ENCODE measurements at regions not wholly inside any gene's neighbourhood (a gene's known extent, or its start where the extent isn't known, plus 50 kb on each side); places are given as distances from the start of the nearest gene placed in this dataset.

GRCh38 chr11:70745941-70746340 lies 347.6 kb downstream of the CTTN start:
- no peak for DNase-seq (ENCODE audit: low spot score)
- H2AFZ ChIP-seq: no peak overlapping the region
- 83% methylated on average over 8 of the region's 8 CpGs for WGBS (ENCODE audit: low lambda C conversion rate, missing lambda C conversion rate)
- no peak overlapping the region for H3K4me2 ChIP-seq
- no peaks in the 10 kb centered on the region for H3K27me3 ChIP-seq
- H4K20me1 ChIP-seq (ENCODE audit: insufficient read depth, poor library complexity, severe bottlenecking): no peaks in the 10 kb centered on the region
- H3K9me2 ChIP-seq (replicated peaks; ENCODE audit: insufficient read depth): no peaks in the 10 kb centered on the region
- H3K4me1 ChIP-seq (ENCODE audit: insufficient read depth): peaks cover 5% of the 10 kb centered on the region
- TF ChIP-seq EZH2phosphoT487 (IDR thresholded peaks at IDR 0.05; ENCODE audit: low read depth, severe bottlenecking, unreplicated experiment) (no peak), CTCF (IDR thresholded peaks at IDR 0.05; ENCODE audit: poor library complexity) (no peak), EZH2 (IDR thresholded peaks at IDR 0.05; ENCODE audit: borderline replicate concordance) (no peak)
- H3K79me2 ChIP-seq: no peaks in the 10 kb centered on the region
- no peak overlapping the region for H3K4me3 ChIP-seq
- H3K9me3 ChIP-seq (ENCODE audit: low read depth): peaks cover 5% of the 10 kb centered on the region
- no peaks in the 10 kb centered on the region for H3K36me3 ChIP-seq (replicated peaks; ENCODE audit: insufficient read depth, low read depth)
- H3K27ac ChIP-seq: no peak overlapping the region

- Histone ChIP-seq H3K4me2 (no peak overlapping the region), H3K27ac (no peak overlapping the region), H3K79me2 (no peaks in the 10 kb centered on the region), H3K4me3 (no peak overlapping the region), H3K9me3 (ENCODE audit: low read depth) (peaks cover 9% of the 10 kb centered on the region), H3K4me1 (ENCODE audit: insufficient read depth) (peaks cover 5% of the 10 kb centered on the region), H3K36me3 (replicated peaks; ENCODE audit: insufficient read depth, low read depth) (no peaks in the 10 kb centered on the region), H4K20me1 (ENCODE audit: insufficient read depth, poor library complexity, severe bottlenecking) (no peaks in the 10 kb centered on the region), H2AFZ (no peak overlapping the region), H3K9me2 (replicated peaks; ENCODE audit: insufficient read depth) (no peaks in the 10 kb centered on the region), H3K27me3 (no peaks in the 10 kb centered on the region)
- no peak for DNase-seq (ENCODE audit: low spot score)
- no peak for TF ChIP-seq EZH2phosphoT487 (IDR thresholded peaks at IDR 0.05; ENCODE audit: low read depth, severe bottlenecking, unreplicated experiment)
- TF ChIP-seq CTCF (IDR thresholded peaks at IDR 0.05; ENCODE audit: poor library complexity): no peak
- no peak for TF ChIP-seq EZH2 (IDR thresholded peaks at IDR 0.05; ENCODE audit: borderline replicate concordance)
- WGBS (ENCODE audit: low lambda C conversion rate, missing lambda C conversion rate): 93% methylated on average over 10 of the region's 11 CpGs
These were observed 348.0 kb downstream of the CTTN start for GRCh38 chr11:70746351-70746750.

GRCh38 chr11:70747285-70747684 lies 349.0 kb downstream of the CTTN start:
- no peaks in the 10 kb centered on the region for H3K79me2 ChIP-seq
- WGBS (ENCODE audit: low lambda C conversion rate, missing lambda C conversion rate): 89% methylated on average over 4 of the region's 4 CpGs

More at GRCh38 chr11:70747285-70747684, 349.0 kb downstream of the CTTN start:
- H3K4me1 ChIP-seq (ENCODE audit: insufficient read depth): peaks cover 5% of the 10 kb centered on the region
- no peaks in the 10 kb centered on the region for H3K9me2 ChIP-seq (replicated peaks; ENCODE audit: insufficient read depth)
- no peaks in the 10 kb centered on the region for H3K36me3 ChIP-seq (replicated peaks; ENCODE audit: insufficient read depth, low read depth)
- no peak overlapping the region for H3K4me2 ChIP-seq
- TF ChIP-seq EZH2 (IDR thresholded peaks at IDR 0.05; ENCODE audit: borderline replicate concordance) (no peak), EZH2phosphoT487 (IDR thresholded peaks at IDR 0.05; ENCODE audit: low read depth, severe bottlenecking, unreplicated experiment) (no peak), CTCF (IDR thresholded peaks at IDR 0.05; ENCODE audit: poor library complexity) (no peak)
- no peaks in the 10 kb centered on the region for H4K20me1 ChIP-seq (ENCODE audit: insufficient read depth, poor library complexity, severe bottlenecking)
- peaks cover 9% of the 10 kb centered on the region for H3K9me3 ChIP-seq (ENCODE audit: low read depth)
- no peaks in the 10 kb centered on the region for H3K27me3 ChIP-seq
- H2AFZ ChIP-seq: no peak overlapping the region
- no peak for DNase-seq (ENCODE audit: low spot score)
- no peak overlapping the region for H3K27ac ChIP-seq
- no peak overlapping the region for H3K4me3 ChIP-seq
